ENCODE measurements at regions not wholly inside any gene's neighbourhood (a gene's known extent, or its start where the extent isn't known, plus 50 kb on each side); places are given as distances from the start of the nearest gene placed in this dataset.

- intact Hi-C loops (cut with DNase I), result no loop called here
- no peaks in the 10 kb centered on the region for H3K9me3 ChIP-seq (replicated peaks in 1 of 3)
These were observed 82.0 kb upstream of the ASIC2 start for GRCh38 chr17:33375103-33375502.

GRCh38 chr17:33375783-33376182, 82.7 kb upstream of the ASIC2 start:
- no peaks in the 10 kb centered on the region for H3K4me1 ChIP-seq (replicated peaks in 1 of 2)
- H3K9me3 ChIP-seq (replicated peaks in 1 of 3), result no peaks in the 10 kb centered on the region
- H3K36me3 ChIP-seq (replicated peaks in 1 of 2), result no peaks in the 10 kb centered on the region
- no peak overlapping the region for H3K4me3 ChIP-seq
- DNase-seq, result no peak
- H3K27me3 ChIP-seq, result no peaks in the 10 kb centered on the region
- intact Hi-C loops (cut with DNase I), result no loop called here
- 68 to 78% (median 73%) methylated on average over 4 of the region's 4 CpGs for WGBS, 4 donors
- H3K27ac ChIP-seq, result no peak overlapping the region
- no peak for TF ChIP-seq CTCF (IDR thresholded peaks at IDR 0.05)
- TF ChIP-seq POLR2A (IDR thresholded peaks at IDR 0.05), result no peak

More at GRCh38 chr17:33375103-33375502, 82.0 kb upstream of the ASIC2 start:
- no peaks in the 10 kb centered on the region for H3K27me3 ChIP-seq
- no peaks in the 10 kb centered on the region for H3K4me1 ChIP-seq (replicated peaks in 1 of 2)
- no peak overlapping the region for H3K27ac ChIP-seq
- 70 to 78% (median 75%) methylated on average over 5 of the region's 5 CpGs for WGBS, 4 donors
- no peak overlapping the region for H3K4me3 ChIP-seq
- DNase-seq, result no peak
- TF ChIP-seq CTCF (IDR thresholded peaks at IDR 0.05) (no peak), POLR2A (IDR thresholded peaks at IDR 0.05) (no peak)
- H3K36me3 ChIP-seq (replicated peaks in 1 of 2), result no peaks in the 10 kb centered on the region

GRCh38 chr17:33377837-33378595, 84.9 kb upstream of the ASIC2 start:
- TF ChIP-seq POLR2A (IDR thresholded peaks at IDR 0.05) (no peak), CTCF (IDR thresholded peaks at IDR 0.05) (no peak)
- no peak overlapping the region for H3K4me3 ChIP-seq
- WGBS, 4 donors, result 75 to 88% (median 82%) methylated on average over 3 of the region's 3 CpGs
- no peaks in the 10 kb centered on the region for H3K9me3 ChIP-seq (replicated peaks in 1 of 3)
- no peak overlapping the region for H3K27ac ChIP-seq
- no peak for DNase-seq
- H3K4me1 ChIP-seq (replicated peaks in 1 of 2), result no peaks in the 10 kb centered on the region
- no peaks in the 10 kb centered on the region for H3K36me3 ChIP-seq (replicated peaks in 1 of 2)
- no peaks in the 10 kb centered on the region for H3K27me3 ChIP-seq
- intact Hi-C loops (cut with DNase I), result no loop called here

- Histone ChIP-seq H3K4me1 (replicated peaks in 1 of 2) (no peaks in the 10 kb centered on the region), H3K27ac (no peak overlapping the region), H3K27me3 (no peaks in the 10 kb centered on the region), H3K36me3 (replicated peaks in 1 of 2) (no peaks in the 10 kb centered on the region), H3K4me3 (no peak overlapping the region), H3K9me3 (replicated peaks in 1 of 3) (no peaks in the 10 kb centered on the region)
- DNase-seq, result peak in 4 of 7 donors; percentile 13 to 31 (median 24)
- intact Hi-C loops (cut with DNase I), result no loop called here
- TF ChIP-seq POLR2A (IDR thresholded peaks at IDR 0.05) (no peak), CTCF (IDR thresholded peaks at IDR 0.05) (no peak)
- WGBS, 4 donors, result 21 to 46% (median 37%) methylated on average over 2 to 6 of the region's 6 CpGs
These were observed 88.1 kb upstream of the ASIC2 start for GRCh38 chr17:33381201-33381600.
